Erythroblast (primary cell): ENCODE measurements at regions not wholly inside any gene's neighbourhood (a gene's known extent, or its start where the extent isn't known, plus 50 kb on each side); places are given as distances from the start of the nearest gene placed in this dataset.
A peak's percentile ranks its signal among the peaks of the same experiment; 100 is the strongest.

Source experiments
- DNase-seq, 2 experiments: peaks; one replicate each; lab custom pipeline; 2025; lab: John Stamatoyannopoulos, UW
- GATA1 ChIP-seq: IDR thresholded peaks from 2 replicates; pipeline ENCODE4 v1.6.1; 2011; ENCODE audit warnings: low read depth, mild to moderate bottlenecking, control low read depth, low read length, moderate library complexity
- POLR2A ChIP-seq: IDR thresholded peaks from 2 replicates; pipeline ENCODE4 v1.6.1; 2011; ENCODE audit warnings: mild to moderate bottlenecking, low read length

GRCh38 chr6:119985952-119986736 is 636.6 kb upstream of the MAN1A1 start:
- TF ChIP-seq GATA1: no peak
- TF ChIP-seq POLR2A: no peak
- DNase-seq: no peak

GRCh38 chr6:119980802-119981201 is 631.2 kb upstream of the MAN1A1 start:
- no peak for DNase-seq
- TF ChIP-seq GATA1: no peak

GRCh38 chr6:119979862-119980261 is 630.3 kb upstream of the MAN1A1 start:
- DNase-seq: peak; percentile 2 to 9
- TF ChIP-seq POLR2A (no peak), GATA1 (no peak)

DNA sequence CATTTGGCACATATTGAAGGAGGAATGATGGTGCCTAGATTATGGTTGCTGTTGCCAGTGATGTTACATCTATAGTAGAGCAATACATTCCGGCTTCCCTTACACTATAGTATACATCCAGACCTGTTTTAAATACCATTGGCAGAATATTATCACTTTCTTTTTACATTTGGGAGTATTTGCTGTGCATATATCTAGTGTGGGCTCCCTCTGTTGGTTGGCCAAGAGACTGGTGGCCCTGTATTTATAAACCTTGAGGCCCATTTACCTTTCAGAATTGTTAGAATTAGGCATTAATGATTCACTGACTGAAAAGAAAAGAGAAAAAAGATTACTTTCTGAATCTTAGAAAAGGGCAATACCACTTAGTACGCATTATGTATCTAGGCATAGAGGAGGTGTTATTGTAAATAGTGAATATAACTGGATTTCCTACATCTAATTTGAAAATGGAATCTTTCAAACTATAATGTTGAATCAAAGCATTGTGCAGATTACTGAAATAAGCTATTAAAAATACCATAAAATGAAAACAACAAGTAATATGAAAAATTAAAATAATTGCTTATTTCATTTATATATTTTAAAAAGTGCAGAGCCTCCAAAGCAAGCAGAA is 628.8 kb upstream of the MAN1A1 start:
- TF ChIP-seq GATA1 (no peak), POLR2A (no peak)

GRCh38 chr6:119974430-119975159 is 625.0 kb upstream of the MAN1A1 start:
- DNase-seq: no peak
- TF ChIP-seq POLR2A: no peak
- TF ChIP-seq GATA1: no peak

More for the DNA sequence above, 628.8 kb upstream of the MAN1A1 start:
- DNase-seq: peak; percentile 3 to 25

- TF ChIP-seq POLR2A: no peak
- no peak for TF ChIP-seq GATA1
- DNase-seq: peak; percentile 51 to 65
Measured at GRCh38 chr6:119966484-119966883, 616.9 kb upstream of the MAN1A1 start.

- TF ChIP-seq POLR2A (no peak), GATA1 (no peak)
- DNase-seq: no peak
Measured at GRCh38 chr6:119965900-119966299, 616.3 kb upstream of the MAN1A1 start.

- TF ChIP-seq GATA1 (no peak), POLR2A (no peak)
Measured at GRCh38 chr6:119965008-119965407, 615.4 kb upstream of the MAN1A1 start.

DNA sequence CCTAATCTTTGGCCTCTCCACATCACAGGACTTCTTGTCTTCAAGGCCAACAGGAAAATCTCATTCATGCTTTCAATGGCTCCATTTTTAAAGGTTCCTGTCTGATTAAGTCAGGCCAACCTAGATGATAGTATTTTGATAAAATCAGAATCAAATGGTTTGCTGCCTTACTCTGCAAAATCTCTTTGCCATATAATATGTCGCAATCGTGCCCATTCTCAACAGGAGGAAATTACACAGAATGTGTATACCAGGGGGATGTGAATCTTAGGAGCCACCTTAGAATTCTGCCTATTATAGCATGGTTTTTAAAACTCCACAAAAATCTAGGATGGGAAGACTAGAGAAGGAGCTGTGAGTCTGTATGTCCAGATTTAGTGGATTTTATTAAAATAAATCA is 612.9 kb upstream of the MAN1A1 start:
- no peak for DNase-seq
- no peak for TF ChIP-seq GATA1
- no peak for TF ChIP-seq POLR2A

More at GRCh38 chr6:119965008-119965407, 615.4 kb upstream of the MAN1A1 start:
- no peak for DNase-seq

DNA sequence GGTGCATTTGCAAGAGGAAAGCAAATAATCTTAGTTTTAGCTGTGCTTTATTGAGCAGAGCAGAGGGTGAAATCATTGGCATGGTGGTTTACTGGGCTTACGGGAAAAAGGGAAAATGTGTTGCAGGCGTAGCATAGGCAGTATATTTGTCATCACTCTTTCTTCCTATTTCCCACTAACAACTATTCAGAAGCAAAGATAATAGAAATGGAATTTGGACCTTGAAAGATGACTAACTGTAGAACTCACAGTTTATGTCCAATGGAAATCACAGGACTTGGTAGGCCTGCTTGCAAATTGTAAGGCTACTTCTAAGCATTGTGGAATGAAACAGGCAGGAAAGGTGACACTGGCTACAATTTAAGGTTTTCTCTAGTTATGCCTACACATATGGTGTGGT is 611.9 kb upstream of the MAN1A1 start:
- TF ChIP-seq POLR2A (no peak), GATA1 (no peak)
- no peak for DNase-seq

DNA sequence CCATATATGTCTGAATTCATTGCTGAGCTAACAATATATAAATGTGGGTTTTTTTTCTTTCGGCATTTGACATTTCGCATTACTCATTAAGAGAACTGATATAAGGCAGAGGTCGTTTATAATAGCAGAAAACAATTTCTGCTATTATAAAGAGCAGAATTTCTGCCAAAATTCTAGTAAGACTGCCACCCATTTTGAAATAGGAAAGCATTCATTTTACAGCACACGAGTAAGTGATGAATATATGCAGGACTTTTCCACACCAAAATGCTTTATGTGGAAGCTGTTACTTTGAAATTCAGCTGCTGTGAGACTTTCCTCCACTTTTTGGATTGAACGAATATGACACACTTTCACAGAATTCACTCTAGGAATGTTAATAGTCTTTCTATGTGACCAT is 610.9 kb upstream of the MAN1A1 start:
- no peak for DNase-seq
- TF ChIP-seq GATA1: no peak
- no peak for TF ChIP-seq POLR2A

GRCh38 chr6:119960036-119960435 is 610.5 kb upstream of the MAN1A1 start:
- no peak for DNase-seq
- TF ChIP-seq GATA1: no peak

DNA sequence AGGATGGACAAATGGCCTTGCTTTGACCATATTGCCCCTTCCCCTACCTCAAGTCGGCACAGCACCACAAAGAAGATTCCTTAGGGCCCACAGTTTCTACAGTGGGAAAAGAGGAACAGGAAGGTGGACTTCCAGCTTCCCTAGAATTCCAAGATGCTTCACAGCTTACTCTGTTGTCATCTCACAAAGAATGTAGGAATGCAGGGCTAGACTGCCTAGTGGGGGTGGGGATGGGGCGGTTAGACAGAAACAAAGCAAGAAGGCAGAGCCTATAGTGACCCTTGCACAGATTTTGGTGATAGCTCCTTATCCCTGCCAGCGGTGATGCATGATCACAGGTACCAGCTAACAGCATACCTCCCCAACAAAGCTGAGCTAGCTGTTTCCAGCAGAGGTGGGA is 607.6 kb upstream of the MAN1A1 start:
- no peak for TF ChIP-seq GATA1
- no peak for TF ChIP-seq POLR2A
- DNase-seq: no peak

DNA sequence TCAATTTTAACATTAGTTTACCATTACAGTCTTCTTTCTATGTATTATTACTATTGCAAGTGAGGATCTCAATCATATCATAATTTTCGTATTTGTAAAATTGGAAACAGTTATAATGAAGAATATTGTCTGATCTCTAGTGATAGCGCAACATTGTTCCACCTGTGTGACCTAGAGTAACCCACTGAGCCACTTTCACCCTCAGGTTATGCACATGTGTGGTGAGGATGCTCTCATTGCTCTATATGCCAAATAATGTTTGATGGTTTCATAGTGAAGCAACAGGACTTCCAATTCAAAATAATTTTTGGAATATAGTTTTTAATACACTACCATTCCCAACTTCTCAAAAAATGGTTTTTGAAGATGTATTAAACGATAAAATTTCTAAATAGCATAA is 603.1 kb upstream of the MAN1A1 start:
- no peak for TF ChIP-seq POLR2A
- TF ChIP-seq GATA1: no peak
- no peak for DNase-seq
